Prostate gland (tissue), 2 donors: ENCODE measurements at regions not wholly inside any gene's neighbourhood (a gene's known extent, or its start where the extent isn't known, plus 50 kb on each side); places are given as distances from the start of the nearest gene placed in this dataset.

ENCODE experiments used
- DNase-seq: peaks from one replicate; pipeline ENCODE4 v3.0.0-alpha.2; 2019; ENCODE audit warnings: low spot score
- H3K27ac ChIP-seq, 2 donors: fragments of 200-600 bp; sonication (generic); 2 replicates each; pipeline ENCODE4 v1.5.1; 2017 to 2019
- H3K27me3 ChIP-seq: fragments of 200-600 bp; sonication (generic); replicated peaks from 2 replicates; pipeline ENCODE4 v1.5.1; 2019; ENCODE audit not compliant: insufficient read depth
- H3K36me3 ChIP-seq, 2 donors: fragments of 200-600 bp; sonication (generic); 1 replicate in 1 of 2; 2 replicates in 1 of 2; pipeline versions ENCODE4 v1.5.1 to v1.8.1; 2017 to 2019
- H3K4me1 ChIP-seq: fragments of 200-600 bp; sonication (generic); replicated peaks from 2 replicates; pipeline ENCODE4 v1.5.1; 2019
- H3K4me3 ChIP-seq, 2 donors: fragments of 200-600 bp; sonication (generic); 2 replicates each; pipeline ENCODE4 v1.5.1; 2017 to 2019
- H3K9me3 ChIP-seq: fragments of 200-600 bp; sonication (generic); 2 replicates; pipeline ENCODE4 v1.5.1; 2017
- POLR2A ChIP-seq: fragments of 450-650 bp; IDR thresholded peaks from one replicate; pipeline ENCODE4 v1.6.1; 2016; ENCODE audit warnings: antibody characterized with exemption, mild to moderate bottlenecking
- POLR2AphosphoS5 ChIP-seq: sonication (generic); formaldehyde crosslinking; IDR thresholded peaks from one replicate; pipeline ENCODE4 v1.6.1; 2017; ENCODE audit warnings: antibody characterized with exemption
- WGBS: methylation state at CpG from one replicate; pipeline ENCODE4 v1.1.5; 2018; 5-methylcytosine and 5-hydroxymethylcytosine counted together
- intact Hi-C: fragments of 100-400 bp; cut with DNase I; formaldehyde crosslinking; loops from one replicate; pipeline ENCODE4 v1.14.2; 2022
- TF ChIP-seq, protein P1 (sequence below), 4 experiments: fragments of 200-600 bp in 2 of 4; fragments of 450-650 bp in 2 of 4; sonication (generic) in 2 of 4; IDR thresholded peaks; 1 replicate in 3 of 4; 2 replicates in 1 of 4; pipeline ENCODE4 v1.5.1; 2016 to 2019; ENCODE audit warnings: antibody characterized with exemption in 4 of 4, mild to moderate bottlenecking in 2 of 4, moderate library complexity in 2 of 4

DNA sequence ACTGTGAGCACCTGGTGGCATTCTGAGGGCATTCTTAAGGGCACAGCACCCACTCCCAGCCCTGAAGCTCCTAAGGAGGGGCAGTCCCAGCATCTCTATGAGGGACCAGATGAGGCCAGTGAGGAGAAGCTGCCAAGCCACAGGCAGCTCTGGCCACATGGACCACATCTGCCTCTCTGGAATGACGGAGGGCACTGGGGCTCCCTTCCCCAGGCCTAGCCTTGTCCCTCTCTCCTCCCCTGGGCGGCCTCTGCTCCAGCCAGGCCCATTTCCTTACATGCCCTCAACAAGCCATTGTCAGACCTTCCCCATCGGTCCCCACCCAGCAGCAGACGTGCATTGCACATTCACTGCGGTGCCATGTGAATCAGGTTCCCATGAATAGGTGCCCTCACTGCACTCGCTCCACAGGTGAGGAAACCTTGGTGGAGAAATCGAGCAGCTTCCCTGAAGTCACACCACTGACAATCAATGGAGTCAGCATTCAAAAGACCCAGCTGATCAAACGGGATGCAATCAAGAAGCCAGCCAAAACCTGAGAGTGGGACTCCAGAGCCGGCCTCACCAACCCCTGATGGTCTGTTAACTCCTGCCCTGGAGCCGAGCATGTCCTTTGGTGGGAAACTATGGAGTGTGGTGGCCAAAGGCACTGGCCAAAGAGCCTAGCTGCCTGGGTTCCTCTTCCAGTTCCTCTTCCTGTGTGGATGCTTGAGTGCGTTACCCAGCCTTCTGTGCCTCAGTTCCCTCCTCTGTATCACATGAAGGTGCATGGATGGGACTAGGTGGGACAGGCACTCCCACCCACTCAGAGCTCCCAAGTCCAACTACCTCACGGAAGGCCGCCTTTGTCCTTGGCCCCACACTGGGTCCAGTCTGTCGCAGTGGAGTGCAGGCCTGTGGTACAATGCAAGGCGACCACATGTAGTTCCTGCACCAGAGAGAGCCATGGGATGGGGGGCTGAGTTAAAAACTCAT is 147.3 kb downstream of the ZFP36L2 start:
- no peaks in the 10 kb centered on the region for H3K4me1 ChIP-seq
- intact Hi-C loops: no loop called here
- TF ChIP-seq POLR2A (no peak), POLR2AphosphoS5 (no peak)
- TF ChIP-seq, protein P1, sequence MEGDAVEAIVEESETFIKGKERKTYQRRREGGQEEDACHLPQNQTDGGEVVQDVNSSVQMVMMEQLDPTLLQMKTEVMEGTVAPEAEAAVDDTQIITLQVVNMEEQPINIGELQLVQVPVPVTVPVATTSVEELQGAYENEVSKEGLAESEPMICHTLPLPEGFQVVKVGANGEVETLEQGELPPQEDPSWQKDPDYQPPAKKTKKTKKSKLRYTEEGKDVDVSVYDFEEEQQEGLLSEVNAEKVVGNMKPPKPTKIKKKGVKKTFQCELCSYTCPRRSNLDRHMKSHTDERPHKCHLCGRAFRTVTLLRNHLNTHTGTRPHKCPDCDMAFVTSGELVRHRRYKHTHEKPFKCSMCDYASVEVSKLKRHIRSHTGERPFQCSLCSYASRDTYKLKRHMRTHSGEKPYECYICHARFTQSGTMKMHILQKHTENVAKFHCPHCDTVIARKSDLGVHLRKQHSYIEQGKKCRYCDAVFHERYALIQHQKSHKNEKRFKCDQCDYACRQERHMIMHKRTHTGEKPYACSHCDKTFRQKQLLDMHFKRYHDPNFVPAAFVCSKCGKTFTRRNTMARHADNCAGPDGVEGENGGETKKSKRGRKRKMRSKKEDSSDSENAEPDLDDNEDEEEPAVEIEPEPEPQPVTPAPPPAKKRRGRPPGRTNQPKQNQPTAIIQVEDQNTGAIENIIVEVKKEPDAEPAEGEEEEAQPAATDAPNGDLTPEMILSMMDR (IDR thresholded peaks at IDR 0.05): no peak
- DNase-seq: no peak
- H3K36me3 ChIP-seq: no peaks in the 10 kb centered on the region
- H3K27ac ChIP-seq: no peak overlapping the region
- WGBS: 87% methylated on average over 15 of the region's 15 CpGs
- no peak overlapping the region for H3K4me3 ChIP-seq
- no peaks in the 10 kb centered on the region for H3K27me3 ChIP-seq
- H3K9me3 ChIP-seq: no peaks in the 10 kb centered on the region

DNA sequence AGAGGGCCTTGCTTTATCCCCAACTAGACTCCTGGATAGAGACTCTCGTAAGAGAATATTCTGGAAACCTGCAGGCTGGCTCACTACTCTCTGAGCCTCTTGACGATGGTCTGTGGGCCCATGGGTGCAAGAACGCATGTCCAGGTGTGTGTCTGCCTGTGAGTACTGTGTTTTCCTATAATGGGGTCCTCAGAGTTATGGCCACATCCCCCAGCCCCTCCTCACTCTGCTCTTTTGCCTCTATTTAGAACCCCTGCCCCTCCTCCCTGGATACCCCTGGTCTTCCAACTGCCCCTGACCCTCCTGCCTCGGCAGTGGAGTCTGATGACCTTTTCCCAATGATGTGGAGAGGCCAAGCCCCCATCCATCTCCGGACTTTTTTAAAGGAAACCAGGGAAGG is 148.1 kb downstream of the ZFP36L2 start:
- WGBS: 94% methylated on average over 5 of the region's 5 CpGs
- Histone ChIP-seq H3K4me1 (no peaks in the 10 kb centered on the region), H3K36me3 (no peaks in the 10 kb centered on the region), H3K27me3 (no peaks in the 10 kb centered on the region), H3K27ac (no peak overlapping the region), H3K9me3 (no peaks in the 10 kb centered on the region), H3K4me3 (no peak overlapping the region)
- TF ChIP-seq POLR2AphosphoS5 (no peak), POLR2A (no peak)
- TF ChIP-seq, protein P1 (IDR thresholded peaks at IDR 0.05): no peak
- intact Hi-C loops: no loop called here
- no peak for DNase-seq

DNA sequence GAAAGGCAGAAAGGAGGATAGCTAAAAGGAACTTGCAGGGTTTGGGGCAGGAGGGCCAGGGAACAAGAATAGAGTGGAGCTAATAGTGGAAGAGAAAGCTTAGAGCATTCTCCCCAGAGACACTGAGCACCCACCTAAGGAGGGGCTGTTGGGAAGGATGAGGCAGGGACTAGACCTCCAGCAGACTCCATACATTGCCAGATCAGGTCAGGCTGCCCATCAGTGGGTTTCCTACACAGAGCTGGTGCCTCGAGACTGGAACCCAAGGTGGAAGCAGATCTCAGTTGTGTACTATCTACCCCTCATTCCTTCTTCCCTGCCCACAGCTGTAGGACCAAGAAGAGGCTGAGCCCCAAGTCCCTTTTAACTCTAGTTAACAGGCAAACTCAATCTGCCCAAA is 148.5 kb downstream of the ZFP36L2 start:
- Histone ChIP-seq H3K4me3 (no peak overlapping the region), H3K36me3 (no peaks in the 10 kb centered on the region), H3K4me1 (no peaks in the 10 kb centered on the region), H3K27me3 (no peaks in the 10 kb centered on the region), H3K9me3 (no peaks in the 10 kb centered on the region), H3K27ac (no peak overlapping the region)
- 94% methylated on average over 1 of the region's 1 CpG for WGBS
- DNase-seq: no peak
- intact Hi-C loops: no loop called here
- TF ChIP-seq, protein P1 (IDR thresholded peaks at IDR 0.05): no peak
- no peak for TF ChIP-seq POLR2AphosphoS5
- no peak for TF ChIP-seq POLR2A

DNA sequence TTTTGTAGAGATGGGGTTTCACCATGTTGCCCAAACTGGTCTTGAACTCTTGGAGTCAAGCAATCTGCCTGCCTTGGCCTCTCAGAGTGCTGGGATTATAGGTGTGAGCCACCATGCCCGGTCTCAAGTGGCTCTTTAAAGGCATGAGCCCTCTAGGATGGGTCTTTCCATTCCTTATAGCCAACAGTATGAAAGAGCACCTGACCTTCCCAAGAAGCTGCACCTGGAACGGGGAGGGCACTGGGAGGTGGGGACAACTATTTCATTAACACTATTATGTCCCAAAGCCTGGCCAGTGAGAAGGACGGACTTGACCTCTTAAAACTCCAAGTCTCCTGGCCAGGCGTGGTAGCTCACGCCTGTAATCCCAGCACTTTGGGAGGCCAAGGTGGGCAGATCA is 149.7 kb downstream of the ZFP36L2 start:
- H3K27ac ChIP-seq: no peak overlapping the region
- no peaks in the 10 kb centered on the region for H3K36me3 ChIP-seq

More for the DNA sequence above, 149.7 kb downstream of the ZFP36L2 start:
- intact Hi-C loops: no loop called here
- Histone ChIP-seq H3K4me1 (no peaks in the 10 kb centered on the region), H3K27me3 (no peaks in the 10 kb centered on the region), H3K9me3 (no peaks in the 10 kb centered on the region), H3K4me3 (no peak overlapping the region)
- 96% methylated on average over 5 of the region's 5 CpGs for WGBS
- TF ChIP-seq POLR2A (no peak), POLR2AphosphoS5 (no peak)
- TF ChIP-seq, protein P1 (IDR thresholded peaks at IDR 0.05): no peak
- DNase-seq: no peak
